AG08395 (cell line): ENCODE measurements at regions not wholly inside any gene's neighbourhood (a gene's known extent, or its start where the extent isn't known, plus 50 kb on each side); places are given as distances from the start of the nearest gene placed in this dataset.
"Not testable (repeated sequence)": the region's sequence is repeated elsewhere in the genome, so short reads cannot be mapped to it uniquely, and the experiment has no call there.

Source experiments
- DNase-seq: peaks from one replicate; pipeline ENCODE4 v3.0.0; 2012; ENCODE audit warnings: mixed read lengths, low spot score

DNA sequence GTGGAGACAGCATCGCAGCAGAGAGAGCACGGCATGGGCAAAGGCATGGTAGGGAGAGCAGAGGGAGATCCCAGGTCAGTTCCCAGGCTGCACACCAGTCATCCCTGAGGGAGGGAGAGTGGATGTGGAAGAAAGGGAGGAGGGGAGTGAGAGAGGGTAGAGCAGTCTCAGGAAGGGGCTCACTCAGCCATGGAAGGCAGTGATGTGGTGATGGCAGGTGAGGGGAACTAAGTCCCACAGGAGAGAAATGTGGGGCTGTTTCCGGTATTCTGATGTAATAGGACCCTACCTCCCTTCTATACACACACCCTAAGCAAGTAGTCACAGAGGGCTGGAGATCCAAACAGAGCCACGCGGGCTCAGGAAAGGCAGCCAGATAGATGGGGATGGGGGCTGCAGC lies 500.3 kb upstream of the CDH11 start:
- no peak for DNase-seq

DNA sequence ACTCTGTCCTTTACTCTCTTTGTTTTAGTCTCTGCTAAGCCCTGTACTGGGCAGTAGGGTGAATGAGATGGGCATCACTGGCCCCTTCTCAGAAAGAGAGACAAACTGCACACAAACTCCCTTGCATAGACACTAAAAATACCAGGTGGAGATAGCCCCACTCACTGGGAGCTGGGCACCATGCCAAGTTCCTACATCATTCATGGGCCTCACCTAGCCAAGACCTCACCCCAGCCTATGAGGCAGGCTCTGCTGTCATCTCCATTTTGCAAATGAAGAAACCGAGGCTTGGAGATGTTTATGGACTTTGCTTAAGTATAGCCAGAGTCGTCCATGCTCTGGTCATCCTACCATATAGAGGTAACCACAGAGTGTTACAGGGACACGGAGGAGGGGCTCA lies 499.8 kb upstream of the CDH11 start:
- DNase-seq, result no peak

DNA sequence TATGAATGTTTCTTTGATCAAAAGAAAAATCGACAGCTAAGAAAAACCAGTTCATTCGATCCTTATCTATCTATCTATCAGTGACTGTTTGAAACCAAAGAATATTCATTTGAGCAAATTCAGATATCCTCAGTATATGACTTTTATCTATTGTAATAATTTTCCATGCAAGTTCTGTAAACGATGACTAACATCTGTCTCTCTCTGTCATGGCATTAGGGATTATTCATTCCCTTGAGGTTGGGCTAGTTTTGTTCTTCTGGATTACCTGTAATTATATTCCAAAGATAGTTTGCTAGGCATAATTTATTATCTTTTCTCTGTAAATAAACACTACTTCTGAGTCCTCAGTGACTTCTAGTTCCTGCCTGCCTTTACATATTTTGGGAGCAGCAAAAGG lies 497.7 kb upstream of the CDH11 start:
- no peak for DNase-seq

DNA sequence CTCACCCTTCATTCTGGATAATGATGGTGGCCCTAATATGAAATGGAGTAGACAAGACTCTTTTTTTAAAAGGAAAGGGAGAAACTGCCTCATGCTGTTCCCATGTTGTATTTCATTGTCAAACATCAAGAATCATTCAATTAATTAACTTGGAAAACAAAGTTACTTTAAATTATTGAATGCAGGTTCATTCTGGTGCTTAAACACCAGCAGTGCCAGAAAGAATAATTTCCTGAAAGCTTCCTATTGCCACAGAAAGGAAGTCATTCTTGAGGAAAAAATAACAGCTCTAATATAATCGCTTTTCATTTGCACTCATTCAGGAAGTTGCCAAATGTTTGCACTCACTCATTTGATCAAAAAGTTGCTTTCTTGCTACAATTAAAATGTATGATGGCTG lies 497.1 kb upstream of the CDH11 start:
- no peak for DNase-seq

DNA sequence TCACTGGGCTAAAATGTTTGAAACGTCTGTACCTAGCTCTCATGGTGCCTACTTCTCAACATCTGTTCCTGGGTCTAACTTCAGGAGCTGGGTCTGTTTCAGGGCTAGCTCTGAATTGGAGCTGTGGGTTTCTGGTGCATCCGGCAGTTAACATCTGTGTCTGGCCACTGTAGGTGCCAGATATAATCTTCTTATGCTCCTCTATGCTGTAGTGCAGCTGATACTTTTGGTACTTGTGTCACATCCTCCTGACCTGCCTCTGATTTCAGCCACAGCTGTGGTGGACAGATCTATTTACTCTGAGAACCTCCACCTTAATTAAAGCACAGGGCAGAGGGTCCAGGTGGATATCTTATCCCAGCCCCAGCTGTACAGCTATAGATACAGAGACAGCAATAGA lies 496.5 kb upstream of the CDH11 start:
- DNase-seq, result no peak

DNA sequence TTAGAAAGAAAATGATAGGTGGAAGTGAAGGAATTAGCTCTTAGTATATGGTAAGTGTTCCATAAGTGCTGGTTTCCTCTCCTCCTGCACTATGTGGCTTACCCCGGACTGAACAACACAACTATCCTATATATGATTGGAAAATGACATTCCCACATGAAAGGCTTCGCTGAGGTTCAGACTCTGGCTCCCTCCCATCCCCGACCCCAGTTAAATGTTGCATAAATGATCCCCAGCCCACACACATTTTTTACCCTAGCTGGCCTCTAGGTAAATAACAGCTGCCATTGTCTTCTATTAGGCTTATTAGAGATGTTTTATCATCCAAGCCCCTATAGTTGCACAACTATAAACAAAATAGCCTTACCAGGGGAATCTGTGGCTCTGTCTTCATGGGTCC lies 495.6 kb upstream of the CDH11 start:
- no peak for DNase-seq

DNA sequence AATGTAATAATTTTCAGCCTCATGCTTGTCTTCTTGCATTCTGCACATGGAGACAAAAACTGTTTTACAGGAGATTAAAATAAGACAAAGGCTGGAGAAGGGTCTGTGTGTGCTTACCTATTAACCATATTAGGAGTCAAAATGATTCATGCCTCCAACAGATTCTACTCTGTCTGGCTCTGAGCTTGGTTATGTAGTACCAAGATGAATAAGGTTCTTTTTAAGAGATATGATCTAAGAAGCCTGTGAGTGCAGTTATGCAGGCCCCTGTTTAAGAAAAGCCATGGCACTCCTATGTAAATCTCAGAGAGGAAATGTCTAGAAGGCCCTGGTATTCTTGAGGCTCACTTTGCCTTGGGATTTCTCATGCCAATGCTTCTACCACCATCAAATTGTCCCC lies 486.6 kb upstream of the CDH11 start:
- no peak for DNase-seq

DNA sequence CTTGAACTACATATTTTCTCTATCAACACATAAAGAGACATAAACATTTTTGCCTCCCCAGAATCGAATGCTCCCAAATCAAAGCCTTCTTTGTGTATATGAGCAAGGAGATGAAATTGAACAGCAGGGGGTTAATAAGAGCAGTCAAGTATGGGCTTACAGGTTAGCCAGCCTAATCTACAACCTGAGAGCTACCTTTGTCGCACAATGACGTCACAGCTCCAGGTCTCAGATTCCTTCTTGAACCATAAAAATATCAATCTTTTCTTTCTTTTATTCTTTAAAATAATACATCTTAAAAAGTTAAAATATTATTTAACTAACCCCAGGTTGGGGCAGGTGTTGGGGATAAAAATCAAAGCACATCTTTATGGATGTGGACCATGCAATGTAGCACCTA lies 482.9 kb upstream of the CDH11 start:
- no peak for DNase-seq

DNA sequence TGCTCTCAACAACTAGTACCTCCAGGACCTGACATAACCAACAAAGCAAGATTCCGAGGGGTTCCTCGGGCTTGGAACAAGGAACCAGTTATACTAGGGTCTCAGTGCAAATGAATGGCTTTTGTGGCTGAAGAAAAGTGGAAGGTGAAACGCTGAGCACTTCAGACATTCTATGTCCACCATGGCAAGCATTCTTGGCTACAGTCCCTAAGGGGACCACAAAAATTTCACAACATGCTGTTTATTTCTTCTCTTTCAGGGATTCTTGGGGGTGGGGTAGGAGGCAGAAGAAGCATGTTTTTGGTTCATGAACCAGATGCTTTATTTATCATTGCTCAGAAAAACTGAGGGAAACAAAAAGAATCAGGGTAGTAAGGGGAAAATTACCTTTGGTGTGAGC lies 479.9 kb upstream of the CDH11 start:
- peak; percentile 48 for DNase-seq

DNA sequence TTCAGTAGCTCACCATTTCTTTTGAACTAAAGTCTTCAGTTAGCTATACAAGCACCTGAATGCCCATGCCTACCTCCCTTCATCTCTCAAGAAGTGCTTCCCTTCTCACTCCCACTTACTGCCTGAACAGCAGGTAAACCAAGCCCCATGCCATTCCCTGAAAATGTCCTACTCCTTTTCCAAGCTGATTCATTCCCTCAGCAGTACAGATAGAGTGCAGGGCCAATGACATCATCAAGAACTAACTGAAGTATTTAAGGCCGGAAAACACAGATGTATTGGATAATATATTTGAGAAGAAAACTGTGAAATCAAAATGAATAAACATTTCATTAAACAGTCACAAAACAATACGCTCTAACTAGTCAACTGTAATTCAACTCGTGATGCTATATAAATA lies 478.8 kb upstream of the CDH11 start:
- peak; percentile 40 for DNase-seq

DNA sequence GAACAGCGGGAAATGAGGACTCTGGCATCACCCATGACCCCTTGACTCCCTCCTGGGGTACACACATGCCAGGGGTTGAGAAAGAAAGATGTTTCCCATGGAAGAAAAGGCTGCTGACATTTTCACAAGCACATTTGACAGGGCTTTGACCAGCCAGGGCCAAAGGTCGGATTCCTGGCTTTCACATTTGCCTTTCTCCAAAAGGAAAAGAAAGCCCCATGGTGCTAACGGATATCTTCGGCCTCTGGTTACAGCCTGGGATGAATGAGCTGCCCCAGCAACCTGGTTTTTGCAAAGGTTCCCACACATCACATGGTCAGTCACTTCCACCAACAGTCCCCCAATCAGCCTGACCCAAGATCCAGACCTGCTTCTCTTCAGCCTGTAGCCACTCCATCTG lies 478.2 kb upstream of the CDH11 start:
- DNase-seq, result no peak

DNA sequence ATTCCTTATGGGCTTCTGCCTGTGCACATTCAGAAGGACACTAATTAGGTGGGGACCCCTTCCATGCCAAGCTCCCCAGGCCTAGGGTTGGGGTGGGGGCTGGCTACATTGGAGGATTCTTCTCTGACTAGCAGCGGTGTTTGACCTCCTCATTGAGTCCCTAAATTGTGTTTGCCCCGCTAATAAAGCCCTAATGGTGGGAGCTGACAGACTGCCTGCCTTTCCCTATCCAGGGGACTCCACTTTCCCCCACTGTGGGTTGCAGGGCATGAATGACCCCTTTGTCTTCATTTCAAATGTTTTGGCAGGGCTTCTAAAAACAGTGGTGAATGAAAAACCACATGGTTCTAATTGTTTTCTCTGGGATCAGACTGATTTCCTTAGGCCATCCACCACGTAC lies 476.8 kb upstream of the CDH11 start:
- no peak for DNase-seq

DNA sequence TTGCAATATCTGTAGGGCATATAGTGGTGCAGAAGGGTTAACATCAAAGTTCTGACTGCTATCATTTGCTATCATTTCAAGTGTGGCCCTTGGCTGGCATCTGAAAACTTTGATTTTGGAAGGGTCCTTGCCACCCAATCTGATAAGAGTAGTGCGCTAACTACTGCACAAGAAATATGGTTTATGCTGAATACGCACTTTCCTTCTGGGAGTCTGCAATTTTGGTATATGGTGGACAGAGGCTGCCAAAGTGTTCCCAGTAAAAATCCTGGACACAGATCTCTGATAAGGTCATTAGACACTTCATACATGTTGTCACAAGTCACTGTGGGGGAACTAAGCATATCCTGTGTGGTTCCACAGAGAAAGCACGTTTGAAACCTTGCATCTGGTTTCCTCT lies 461.6 kb upstream of the CDH11 start:
- no peak for DNase-seq

DNA sequence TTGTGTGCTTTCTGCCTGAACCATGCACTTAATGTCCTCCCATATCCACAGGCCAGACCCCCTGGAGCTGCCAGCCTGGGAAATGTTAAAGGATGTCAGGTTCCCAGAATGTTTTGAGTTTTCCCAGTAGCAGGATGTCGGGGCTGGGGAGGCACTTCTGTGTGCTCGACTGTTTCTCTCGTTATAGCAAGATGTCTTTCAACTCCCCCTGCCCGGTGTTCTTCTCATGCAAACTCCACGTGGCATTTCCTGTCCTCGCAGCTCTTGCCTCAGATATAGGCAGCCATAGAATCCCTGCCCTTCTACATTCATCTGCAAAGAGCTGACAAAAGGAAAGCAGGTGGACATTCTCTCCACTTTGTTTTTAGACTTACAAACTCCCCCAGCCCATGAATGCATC lies 457.2 kb upstream of the CDH11 start:
- DNase-seq, result no peak

DNA sequence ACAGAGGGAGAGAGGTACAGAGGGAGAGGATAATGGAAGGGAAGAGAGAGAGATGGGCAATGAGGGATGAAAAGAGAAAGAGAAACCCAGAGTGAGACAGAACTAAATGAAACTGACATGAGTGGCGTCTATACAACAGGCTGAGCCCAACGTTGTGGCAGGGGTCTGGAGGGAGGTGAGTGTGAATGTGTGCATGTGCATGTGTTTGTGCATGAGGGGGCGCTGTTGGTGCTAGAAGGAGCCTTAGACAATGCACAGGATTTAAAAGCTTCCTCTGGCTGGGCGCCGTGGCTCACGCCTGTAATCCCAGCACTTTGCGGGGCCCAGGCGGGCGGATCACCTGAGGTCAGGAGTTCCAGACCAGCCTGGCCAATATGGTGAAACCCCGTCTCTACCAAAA lies 454.8 kb upstream of the CDH11 start:
- no peak for DNase-seq

DNA sequence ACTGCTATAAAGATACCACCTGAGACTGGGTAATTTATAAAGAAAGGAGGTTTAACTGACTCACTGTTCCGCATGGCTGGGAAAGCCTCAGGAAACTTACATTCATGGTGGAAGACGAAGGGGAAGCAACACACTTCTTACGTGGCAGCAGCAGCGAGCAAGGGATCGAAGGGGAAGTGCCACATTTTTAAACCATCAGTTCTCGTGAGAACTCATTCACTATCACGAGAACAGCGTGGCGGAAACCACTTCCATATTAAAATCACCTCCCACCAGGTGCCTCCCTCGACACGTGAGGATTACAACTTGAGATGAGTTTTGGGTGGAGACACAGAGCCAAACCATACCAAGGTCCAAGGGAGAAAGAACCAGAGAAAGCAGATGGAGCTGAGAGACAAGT lies 454.3 kb upstream of the CDH11 start:
- no peak for DNase-seq

DNA sequence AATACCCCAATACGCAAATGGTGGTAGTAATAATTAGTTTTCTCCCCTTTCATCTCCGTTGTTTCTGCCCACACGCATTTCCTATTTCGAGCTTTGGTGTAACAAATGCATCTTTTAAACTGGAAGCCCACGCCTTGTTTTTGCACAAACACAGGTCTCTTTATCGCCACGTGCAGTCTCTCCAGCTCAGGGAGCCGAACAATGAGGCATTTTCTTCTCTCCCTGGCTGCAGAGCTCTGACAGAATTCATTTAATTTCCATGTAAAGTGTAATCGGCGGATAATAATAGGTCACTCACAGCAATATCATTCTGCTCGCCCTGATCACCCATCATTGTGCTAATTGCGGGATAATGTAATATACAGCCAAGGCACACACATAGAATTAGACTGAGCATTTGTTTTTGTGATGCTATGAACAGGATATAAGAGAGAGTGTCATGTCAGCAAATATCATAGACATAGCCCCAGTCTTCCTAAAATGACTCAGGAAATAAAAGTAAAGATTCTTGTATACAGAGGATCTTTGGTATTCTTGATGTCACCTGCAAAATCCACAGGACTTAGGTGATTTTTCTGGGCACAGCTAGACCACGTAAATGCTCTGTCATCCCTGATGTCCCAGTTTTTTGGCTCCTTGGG lies 452.6 kb upstream of the CDH11 start:
- DNase-seq, result no peak

DNA sequence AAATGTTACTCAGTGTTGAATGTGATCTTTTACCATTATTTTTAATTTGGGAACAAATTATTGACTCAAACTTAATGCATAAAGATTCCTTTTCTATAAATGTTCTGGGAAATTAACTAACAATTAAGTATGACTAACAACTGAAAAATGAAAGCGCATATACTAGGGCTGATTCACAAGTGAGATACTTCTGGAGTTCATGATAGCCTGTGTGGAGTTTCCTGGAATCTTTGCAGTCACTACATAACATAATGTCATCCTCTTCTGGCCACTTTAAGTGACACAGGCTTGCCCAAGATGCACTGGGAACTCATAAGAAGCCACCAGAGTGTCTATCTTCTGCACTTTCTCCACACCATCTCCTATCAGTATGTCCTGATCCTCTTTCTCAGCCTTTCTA lies 450.3 kb upstream of the CDH11 start:
- DNase-seq, result peak; percentile 88

DNA sequence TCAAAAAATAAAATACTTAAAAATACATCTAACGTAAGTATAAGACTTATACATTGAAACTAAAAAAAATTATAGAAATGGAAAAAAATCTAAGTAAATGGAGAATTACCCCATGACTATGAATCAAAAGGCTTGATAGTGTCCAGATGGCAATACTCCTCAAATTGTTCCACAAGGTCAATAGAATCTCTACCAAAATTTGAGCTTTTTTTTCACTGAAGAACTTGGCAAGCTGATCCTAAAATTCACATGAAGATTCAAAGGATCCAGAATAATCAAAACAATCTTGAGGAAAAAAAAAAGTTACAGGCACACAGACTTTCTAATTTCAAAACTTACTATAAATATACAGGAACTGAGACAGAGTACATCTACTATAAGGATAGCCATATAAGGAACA lies 448.4 kb upstream of the CDH11 start:
- no peak for DNase-seq

DNA sequence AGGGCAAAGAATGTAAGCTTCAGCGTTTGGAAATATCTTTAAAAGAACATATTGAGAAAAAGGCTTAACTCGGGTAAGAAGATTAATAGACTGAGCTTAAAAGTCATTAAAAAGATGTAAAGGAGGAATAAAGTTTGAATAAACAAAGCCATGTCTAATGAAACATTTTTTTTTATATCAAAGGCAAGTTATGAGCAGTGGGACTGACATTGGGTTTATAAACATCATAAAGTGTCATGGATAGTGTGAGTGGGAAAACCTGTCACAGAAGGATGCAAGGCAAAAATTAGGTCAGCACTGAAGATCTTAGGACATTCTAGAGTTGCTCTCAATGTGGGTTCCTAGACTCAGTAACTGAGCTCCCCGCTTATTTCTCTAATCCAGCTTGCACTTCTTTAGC lies 438.0 kb upstream of the CDH11 start:
- no peak for DNase-seq

DNA sequence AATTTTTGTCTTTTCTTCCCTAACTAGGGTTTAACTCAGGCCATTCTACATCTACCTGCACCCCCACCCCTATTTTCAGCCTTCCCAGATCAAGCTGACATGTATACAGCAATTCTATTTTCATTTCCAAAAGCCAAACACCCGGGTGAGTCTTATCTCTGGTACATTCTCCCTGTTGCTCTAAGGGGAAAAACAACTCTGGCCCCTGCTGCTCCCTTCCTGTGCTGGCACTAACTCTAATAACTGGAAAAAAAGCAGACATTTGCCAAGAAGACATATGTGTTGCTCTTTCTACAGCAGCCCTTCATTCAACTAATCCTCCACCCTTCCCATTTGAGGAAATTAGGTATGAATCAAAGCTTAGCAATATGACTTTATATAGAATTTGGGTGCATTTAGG lies 427.8 kb upstream of the CDH11 start:
- not testable (repeated sequence) for DNase-seq

DNA sequence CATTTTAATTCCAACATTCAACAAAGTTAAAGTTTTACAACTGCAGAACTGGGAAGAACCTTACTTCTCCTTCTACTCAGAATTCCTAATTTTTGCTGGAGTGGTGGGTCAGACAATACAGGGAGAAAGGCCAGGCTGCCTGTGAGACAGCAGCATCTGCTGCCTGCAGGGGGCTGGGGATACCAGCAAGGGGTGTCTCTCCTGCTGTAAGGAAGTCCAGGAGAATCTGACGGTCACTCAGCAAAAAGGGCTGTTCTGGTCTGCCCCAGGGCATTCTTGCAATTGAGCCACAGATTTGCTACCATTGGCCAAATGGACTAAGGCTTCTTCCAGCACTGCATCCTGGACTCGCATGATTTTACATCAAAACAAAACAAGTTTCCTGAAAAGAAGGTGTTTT lies 426.6 kb upstream of the CDH11 start:
- peak; percentile 10 for DNase-seq

DNA sequence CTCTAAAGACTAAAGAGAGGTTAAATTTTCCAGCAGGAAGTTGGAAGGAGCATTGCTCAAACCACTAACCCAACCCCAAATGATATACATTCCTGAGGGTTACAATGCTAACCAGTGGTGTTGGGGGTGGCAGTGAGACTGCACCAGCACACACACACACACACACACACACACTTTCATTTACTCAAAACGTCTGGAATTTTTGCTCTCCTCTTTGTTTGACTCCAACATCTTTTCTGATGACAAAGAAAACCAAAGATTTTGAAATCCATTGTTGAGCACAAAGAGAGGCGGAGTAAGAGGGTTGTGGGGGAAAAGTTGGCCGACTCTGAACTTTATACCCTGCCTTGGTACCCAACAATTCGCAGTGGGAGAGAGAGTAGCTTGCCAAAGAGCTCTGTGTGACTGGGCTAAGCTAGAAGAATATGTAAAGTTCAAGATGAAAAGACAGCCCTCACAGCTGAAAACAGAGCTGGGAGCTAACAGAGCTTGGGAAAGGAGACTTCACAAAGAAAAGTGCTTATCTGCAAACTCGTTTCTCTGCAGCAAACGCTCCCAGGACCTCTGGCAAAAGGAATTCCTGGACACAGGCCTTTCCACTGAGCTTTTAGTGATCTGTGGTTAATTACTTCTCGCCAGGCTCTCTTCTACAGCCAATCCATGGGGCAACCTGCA lies 426.0 kb upstream of the CDH11 start:
- DNase-seq, result peak; percentile 91

DNA sequence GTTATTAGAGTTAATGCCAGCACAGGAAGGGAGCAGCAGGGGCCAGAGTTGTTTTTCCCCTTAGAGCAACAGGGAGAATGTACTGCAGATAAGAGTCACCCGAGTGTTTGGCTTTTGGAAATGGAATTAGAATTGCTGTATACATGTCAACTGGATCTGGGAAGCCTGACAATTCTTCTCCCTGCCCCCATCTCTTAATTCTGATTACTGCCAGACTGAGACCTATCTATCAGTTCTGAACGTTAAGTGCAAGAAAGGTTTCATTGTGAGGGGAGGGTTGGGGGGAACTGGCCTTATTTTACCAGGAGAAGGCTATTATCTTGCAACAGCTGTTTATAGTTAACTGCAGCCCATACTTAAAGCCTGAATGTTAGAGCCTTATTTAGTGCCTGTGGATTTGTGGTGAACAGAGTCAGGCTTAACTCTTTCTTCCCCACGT lies 424.5 kb upstream of the CDH11 start:
- DNase-seq, result peak; percentile 56
